IPS-20b (cell line): ENCODE measurements at regions not wholly inside any gene's neighbourhood (a gene's known extent, or its start where the extent isn't known, plus 50 kb on each side); places are given as distances from the start of the nearest gene placed in this dataset.

Source experiments
- H3K27ac ChIP-seq: one replicate; pipeline ENCODE4 v1.5.1; 2013; ENCODE audit warnings: low read length
- H3K27me3 ChIP-seq: 2 replicates; pipeline ENCODE4 v1.6.1; 2013; ENCODE audit warnings: mild to moderate bottlenecking, low read length, inconsistent platforms; ENCODE audit not compliant: insufficient read depth
- H3K36me3 ChIP-seq: 2 replicates; pipeline ENCODE4 v1.6.1; 2013; ENCODE audit warnings: low read depth, mild to moderate bottlenecking, inconsistent platforms, low read length, moderate library complexity; ENCODE audit not compliant: insufficient read depth
- H3K4me1 ChIP-seq: 2 replicates; pipeline ENCODE4 v1.6.1; 2013; ENCODE audit warnings: mild to moderate bottlenecking, control low read depth, inconsistent platforms, low read length, moderate library complexity; ENCODE audit not compliant: insufficient read depth
- H3K4me3 ChIP-seq: 2 replicates; pipeline ENCODE4 v1.5.1; 2013; ENCODE audit warnings: mild to moderate bottlenecking, low read length, inconsistent platforms
- H3K9ac ChIP-seq: 2 replicates; pipeline ENCODE4 v1.6.1; 2013; ENCODE audit warnings: low read depth, mild to moderate bottlenecking, inconsistent platforms, low read length, moderate library complexity
- H3K9me3 ChIP-seq: 2 replicates; pipeline ENCODE4 v1.6.1; 2013; ENCODE audit warnings: mild to moderate bottlenecking, low read depth, low read length, inconsistent platforms; ENCODE audit not compliant: insufficient read depth

GRCh38 chr2:56444339-56444738, 260.5 kb downstream of the CCDC85A start:
- no peak overlapping the region for H3K27ac ChIP-seq
- no peak overlapping the region for H3K4me3 ChIP-seq

GRCh38 chr2:56448403-56449001, 264.7 kb downstream of the CCDC85A start:
- Histone ChIP-seq H3K9me3 (no peaks in the 10 kb centered on the region), H3K4me1 (peaks cover 32% of the 10 kb centered on the region), H3K27me3 (no peaks in the 10 kb centered on the region), H3K27ac (no peak overlapping the region), H3K9ac (no peak overlapping the region), H3K36me3 (no peaks in the 10 kb centered on the region), H3K4me3 (no peak overlapping the region)

More at GRCh38 chr2:56444339-56444738, 260.5 kb downstream of the CCDC85A start:
- no peaks in the 10 kb centered on the region for H3K27me3 ChIP-seq
- H3K36me3 ChIP-seq = no peaks in the 10 kb centered on the region
- H3K9ac ChIP-seq = no peak overlapping the region
- no peaks in the 10 kb centered on the region for H3K9me3 ChIP-seq
- peaks cover 17% of the 10 kb centered on the region; the same call in 1 of the 2 replicates for H3K4me1 ChIP-seq

- Histone ChIP-seq H3K27ac (no peak overlapping the region), H3K9me3 (no peaks in the 10 kb centered on the region), H3K4me1 (peaks cover 32% of the 10 kb centered on the region), H3K9ac (no peak overlapping the region), H3K4me3 (no peak overlapping the region), H3K27me3 (no peaks in the 10 kb centered on the region), H3K36me3 (no peaks in the 10 kb centered on the region)
Measured at GRCh38 chr2:56449002-56449431, 265.2 kb downstream of the CCDC85A start.

GRCh38 chr2:56449449-56449860, 265.7 kb downstream of the CCDC85A start:
- Histone ChIP-seq H3K4me3 (no peak overlapping the region), H3K4me1 (peaks cover 32% of the 10 kb centered on the region), H3K9me3 (no peaks in the 10 kb centered on the region), H3K27ac (no peak overlapping the region), H3K27me3 (no peaks in the 10 kb centered on the region), H3K9ac (no peak overlapping the region), H3K36me3 (no peaks in the 10 kb centered on the region)

- Histone ChIP-seq H3K4me3 (no peak overlapping the region), H3K9me3 (no peaks in the 10 kb centered on the region), H3K36me3 (no peaks in the 10 kb centered on the region), H3K27ac (no peak overlapping the region), H3K4me1 (peaks cover 32% of the 10 kb centered on the region), H3K9ac (no peak overlapping the region), H3K27me3 (no peaks in the 10 kb centered on the region)
Measured at GRCh38 chr2:56450047-56450446, 266.3 kb downstream of the CCDC85A start.

GRCh38 chr2:56450772-56451171, 267.0 kb downstream of the CCDC85A start:
- Histone ChIP-seq H3K27ac (no peak overlapping the region), H3K9me3 (no peaks in the 10 kb centered on the region), H3K9ac (no peak overlapping the region), H3K27me3 (no peaks in the 10 kb centered on the region), H3K36me3 (no peaks in the 10 kb centered on the region), H3K4me3 (no peak overlapping the region; the same call in 1 of the 2 replicates), H3K4me1 (peaks cover 32% of the 10 kb centered on the region)

GRCh38 chr2:56455642-56456041, 271.9 kb downstream of the CCDC85A start:
- Histone ChIP-seq H3K27ac (no peak overlapping the region), H3K4me1 (peaks cover 3% of the 10 kb centered on the region), H3K9ac (no peak overlapping the region), H3K27me3 (no peaks in the 10 kb centered on the region), H3K36me3 (no peaks in the 10 kb centered on the region), H3K4me3 (no peak overlapping the region), H3K9me3 (no peaks in the 10 kb centered on the region)

- Histone ChIP-seq H3K9ac (no peak overlapping the region), H3K27me3 (no peaks in the 10 kb centered on the region), H3K9me3 (no peaks in the 10 kb centered on the region), H3K4me3 (no peak overlapping the region), H3K36me3 (no peaks in the 10 kb centered on the region), H3K27ac (no peak overlapping the region), H3K4me1 (no peaks in the 10 kb centered on the region)
Measured at GRCh38 chr2:56456791-56457190, 273.0 kb downstream of the CCDC85A start.

- no peaks in the 10 kb centered on the region for H3K9me3 ChIP-seq
- H3K9ac ChIP-seq = no peak overlapping the region
- no peak overlapping the region for H3K27ac ChIP-seq
- H3K36me3 ChIP-seq = no peaks in the 10 kb centered on the region
- H3K4me1 ChIP-seq = no peaks in the 10 kb centered on the region
- no peak overlapping the region for H3K4me3 ChIP-seq
- H3K27me3 ChIP-seq = no peaks in the 10 kb centered on the region
Measured at GRCh38 chr2:56460508-56460907, 276.7 kb downstream of the CCDC85A start.

- no peaks in the 10 kb centered on the region for H3K27me3 ChIP-seq
- no peaks in the 10 kb centered on the region for H3K9me3 ChIP-seq
- no peak overlapping the region for H3K9ac ChIP-seq
- no peaks in the 10 kb centered on the region for H3K4me1 ChIP-seq
- H3K36me3 ChIP-seq = no peaks in the 10 kb centered on the region
- no peak overlapping the region for H3K4me3 ChIP-seq
- H3K27ac ChIP-seq = no peak overlapping the region
Measured at GRCh38 chr2:56464066-56464465, 280.3 kb downstream of the CCDC85A start.

GRCh38 chr2:56464613-56465012, 280.8 kb downstream of the CCDC85A start:
- Histone ChIP-seq H3K4me3 (no peak overlapping the region), H3K36me3 (no peaks in the 10 kb centered on the region), H3K9ac (no peak overlapping the region), H3K4me1 (no peaks in the 10 kb centered on the region), H3K27ac (no peak overlapping the region), H3K27me3 (no peaks in the 10 kb centered on the region), H3K9me3 (no peaks in the 10 kb centered on the region)

GRCh38 chr2:56465491-56465890, 281.7 kb downstream of the CCDC85A start:
- Histone ChIP-seq H3K4me1 (no peaks in the 10 kb centered on the region), H3K27ac (no peak overlapping the region), H3K36me3 (no peaks in the 10 kb centered on the region), H3K9me3 (no peaks in the 10 kb centered on the region), H3K4me3 (no peak overlapping the region), H3K27me3 (no peaks in the 10 kb centered on the region), H3K9ac (no peak overlapping the region)
